Ureter (tissue), 1 donor: ENCODE measurements at regions not wholly inside any gene's neighbourhood (a gene's known extent, or its start where the extent isn't known, plus 50 kb on each side); places are given as distances from the start of the nearest gene placed in this dataset.
"Not testable (repeated sequence)": the region's sequence is repeated elsewhere in the genome, so short reads cannot be mapped to it uniquely, and the experiment has no call there.

Source experiments
- DNase-seq: peaks from one replicate; pipeline ENCODE4 v3.0.0-alpha.2; 2020; ENCODE audit warnings: low spot score
- donor health status: DM: yes; HTN: yes; CAD: no.

DNA sequence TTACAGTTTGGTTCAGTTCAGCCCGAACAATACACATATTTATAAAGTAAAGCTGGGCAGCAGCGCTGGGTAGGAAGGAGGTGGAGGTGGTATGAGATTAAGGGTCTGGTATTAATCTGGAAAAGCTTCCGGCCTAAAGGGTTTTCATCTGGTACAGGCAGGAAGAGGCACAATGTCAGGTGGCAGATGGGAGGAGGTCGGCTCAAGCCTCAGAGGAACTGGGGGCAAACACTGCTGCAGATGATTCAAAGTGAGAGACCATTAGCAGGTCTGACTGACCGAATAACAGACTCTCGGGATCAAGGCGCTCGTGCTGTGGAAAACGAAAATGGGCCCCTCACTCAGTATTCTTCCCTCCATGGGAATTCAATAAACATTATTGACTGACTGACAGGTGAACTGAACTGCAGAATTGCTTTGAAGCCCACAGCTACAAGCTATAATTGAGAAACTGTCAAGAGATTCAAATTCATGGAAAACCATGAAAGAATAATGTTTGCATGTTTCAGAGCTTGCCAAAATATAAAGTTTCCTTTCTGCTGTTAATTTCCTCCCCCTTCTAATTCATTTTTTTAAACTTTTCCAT is 75.3 kb downstream of the TMEM167A start:
- DNase-seq, result no peak

DNA sequence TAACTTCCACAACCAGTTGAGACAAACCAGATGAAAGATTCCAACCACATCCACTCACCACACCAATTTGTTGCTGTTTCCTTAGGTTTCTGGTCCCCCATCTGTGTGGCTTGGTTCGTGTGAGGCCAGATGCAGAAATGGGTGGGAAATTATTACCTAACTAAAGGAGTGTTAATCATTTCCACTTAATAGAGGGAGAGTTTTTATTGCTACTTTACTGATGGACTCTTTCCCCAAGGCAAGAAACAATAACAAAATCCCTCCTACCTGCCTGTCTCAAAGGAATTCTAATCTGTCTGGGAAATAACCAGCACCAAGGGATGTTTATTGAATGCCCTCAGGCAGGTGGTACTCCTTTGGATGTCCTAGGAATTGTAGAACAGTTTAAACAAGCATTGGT is 76.3 kb downstream of the TMEM167A start:
- DNase-seq, result no peak

DNA sequence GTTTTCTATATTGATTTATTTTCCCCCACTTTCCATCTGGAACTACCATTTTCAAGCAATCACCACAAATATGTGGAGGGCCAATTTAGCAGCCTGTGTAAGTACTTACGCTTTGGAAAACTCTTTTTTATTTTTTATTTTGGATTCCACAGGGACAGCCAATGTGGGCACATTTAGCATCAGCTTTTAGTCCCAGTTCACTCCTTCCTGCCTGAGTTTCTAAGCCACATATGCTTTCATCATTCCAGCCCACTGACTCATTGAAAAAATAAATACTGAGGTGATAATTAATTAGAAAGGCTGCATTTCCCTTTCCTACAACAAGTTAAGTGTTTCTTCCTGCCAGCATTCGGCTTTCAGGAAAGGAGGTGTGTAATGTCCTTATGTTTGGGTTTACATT is 76.8 kb downstream of the TMEM167A start:
- no peak for DNase-seq

DNA sequence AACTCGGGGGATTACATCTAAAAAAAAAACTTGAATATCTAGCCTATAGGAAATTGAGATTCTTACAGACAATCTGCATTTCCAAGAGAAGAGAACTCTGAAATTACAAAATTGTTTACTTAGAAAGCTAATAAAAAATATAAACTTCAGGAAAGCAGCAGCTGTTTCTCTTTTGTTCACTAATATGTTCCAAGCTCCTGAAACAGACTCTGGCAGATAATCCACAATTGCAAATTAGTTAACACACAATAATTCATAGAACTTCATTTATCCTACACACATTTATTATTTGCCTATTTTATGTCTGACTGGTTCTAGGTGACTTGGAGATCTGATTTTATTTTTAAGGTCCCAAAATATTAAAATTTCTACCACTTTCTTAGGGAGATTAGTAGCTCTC is 83.8 kb downstream of the TMEM167A start:
- no peak for DNase-seq

DNA sequence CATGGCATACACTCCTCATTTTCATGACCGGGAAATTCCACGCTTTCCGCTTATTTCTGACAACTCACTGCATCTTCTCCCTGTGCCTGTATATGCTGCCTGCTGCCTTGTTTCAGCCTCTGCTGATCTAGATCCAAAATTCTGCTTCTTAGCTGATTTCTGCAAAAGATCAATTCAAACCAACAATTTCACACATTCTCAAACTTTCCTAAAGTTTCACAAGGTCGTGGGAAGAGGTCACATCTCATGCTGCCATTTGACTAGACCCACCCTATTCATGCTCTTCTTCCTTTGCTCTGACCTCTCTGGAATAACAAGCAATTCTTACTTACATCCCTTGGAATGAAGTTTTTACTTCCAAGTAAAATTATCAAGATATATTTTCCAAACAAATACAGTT is 84.5 kb downstream of the TMEM167A start:
- DNase-seq, result no peak

DNA sequence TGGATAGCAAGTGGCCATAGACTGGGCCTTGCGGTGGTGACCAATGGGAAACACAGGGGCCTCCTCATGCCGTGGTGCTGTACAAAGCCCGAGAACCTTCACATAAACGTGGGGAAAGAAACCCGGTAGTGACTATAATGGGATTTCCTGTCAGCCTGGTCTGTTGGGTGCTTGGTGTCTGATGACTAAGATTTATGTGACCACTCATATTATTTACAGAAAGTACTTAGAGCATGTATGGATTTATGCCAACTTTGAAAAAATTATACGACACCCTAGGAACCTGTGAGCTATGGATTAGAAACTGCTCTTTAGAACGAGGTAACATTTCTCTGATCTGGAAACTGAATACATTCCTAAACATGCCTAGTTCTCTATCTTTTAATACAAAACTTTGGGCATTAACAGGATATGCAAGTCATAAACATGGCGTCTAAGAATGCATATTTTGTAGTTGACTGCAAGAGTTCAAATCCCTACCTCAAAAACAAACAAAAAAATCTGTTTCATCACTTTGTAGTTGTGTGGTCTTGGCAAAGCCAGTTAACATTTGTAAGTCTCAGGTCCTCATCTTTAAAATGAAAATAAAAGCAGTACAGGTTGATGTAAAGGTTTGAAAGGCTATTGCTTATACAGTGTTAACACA is 85.4 kb downstream of the TMEM167A start:
- no peak for DNase-seq

DNA sequence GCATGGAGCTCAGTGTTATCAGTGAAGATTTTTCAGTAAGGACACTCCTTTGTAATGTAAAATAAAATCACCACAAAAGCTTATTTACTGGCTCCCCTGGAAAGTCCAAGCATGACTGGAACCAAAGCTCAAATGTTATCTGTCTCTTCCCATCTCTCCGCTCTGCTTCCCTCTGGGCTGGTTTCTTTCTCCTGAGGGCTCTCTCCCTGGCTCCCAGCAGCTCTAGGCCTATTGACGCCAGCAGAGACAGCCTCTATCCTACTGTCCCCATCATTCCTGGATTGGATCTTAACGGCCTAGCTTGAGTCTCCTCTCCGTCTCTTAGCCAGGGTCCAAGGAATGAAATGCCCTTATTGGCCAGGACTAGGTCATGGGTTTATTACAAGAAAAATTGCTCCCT is 86.1 kb downstream of the TMEM167A start:
- no peak for DNase-seq

DNA sequence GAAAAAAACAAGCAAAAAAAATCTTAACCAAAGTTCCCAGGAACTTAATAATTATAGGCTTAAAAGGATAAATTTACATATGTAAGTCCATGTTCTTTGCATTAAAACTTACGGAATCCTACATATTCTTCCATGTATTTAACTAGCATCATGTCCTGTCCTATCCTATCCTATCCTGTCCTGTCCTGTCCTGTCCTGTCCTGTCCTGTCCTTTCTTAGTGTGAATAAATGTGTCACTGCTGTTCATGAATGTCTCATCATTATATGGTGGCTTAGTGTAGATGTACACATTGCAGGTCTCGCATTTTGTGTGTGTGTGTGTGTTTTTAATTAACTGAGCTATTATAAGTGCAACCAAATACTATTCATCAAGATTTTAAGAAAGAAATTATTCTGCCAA is 90.0 kb downstream of the TMEM167A start:
- DNase-seq, result no peak

DNA sequence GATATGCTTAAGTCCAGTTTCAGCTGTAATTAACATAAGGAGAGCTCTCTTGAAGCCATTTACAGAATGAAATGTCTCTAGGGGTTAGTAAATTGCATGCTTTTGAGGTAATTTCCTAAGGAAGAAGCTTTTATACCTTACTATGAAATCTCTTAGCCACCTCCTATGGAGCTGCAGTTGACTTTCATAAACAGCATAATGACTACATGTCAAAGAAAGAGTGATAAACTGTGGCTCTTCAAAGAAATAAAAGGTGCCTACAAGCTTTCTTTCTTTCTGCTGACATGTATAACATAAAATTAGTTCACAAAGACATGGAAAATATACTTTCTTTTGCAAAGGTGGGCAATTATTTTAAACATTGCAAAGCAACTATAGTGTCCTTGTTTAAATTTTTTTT is 90.8 kb downstream of the TMEM167A start:
- DNase-seq, result no peak

DNA sequence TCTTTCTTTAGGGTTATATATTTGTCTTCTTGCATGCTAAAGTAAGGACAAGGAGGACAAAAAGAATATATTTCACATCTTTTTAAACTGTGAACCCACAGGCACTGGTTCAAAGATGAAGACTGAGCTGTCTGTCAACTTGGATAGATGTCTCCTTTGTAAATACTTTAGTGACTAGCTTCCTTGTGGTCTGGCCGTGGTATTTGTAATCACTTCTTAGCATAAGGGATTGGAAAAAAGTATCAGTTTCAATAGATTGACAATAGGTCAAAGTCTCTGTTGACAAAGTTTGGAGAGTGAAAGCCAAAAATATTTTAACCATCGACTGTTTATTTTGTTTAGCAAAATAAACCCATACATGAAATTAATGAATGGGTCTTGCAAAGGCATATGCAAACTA is 91.4 kb downstream of the TMEM167A start:
- DNase-seq, result no peak

DNA sequence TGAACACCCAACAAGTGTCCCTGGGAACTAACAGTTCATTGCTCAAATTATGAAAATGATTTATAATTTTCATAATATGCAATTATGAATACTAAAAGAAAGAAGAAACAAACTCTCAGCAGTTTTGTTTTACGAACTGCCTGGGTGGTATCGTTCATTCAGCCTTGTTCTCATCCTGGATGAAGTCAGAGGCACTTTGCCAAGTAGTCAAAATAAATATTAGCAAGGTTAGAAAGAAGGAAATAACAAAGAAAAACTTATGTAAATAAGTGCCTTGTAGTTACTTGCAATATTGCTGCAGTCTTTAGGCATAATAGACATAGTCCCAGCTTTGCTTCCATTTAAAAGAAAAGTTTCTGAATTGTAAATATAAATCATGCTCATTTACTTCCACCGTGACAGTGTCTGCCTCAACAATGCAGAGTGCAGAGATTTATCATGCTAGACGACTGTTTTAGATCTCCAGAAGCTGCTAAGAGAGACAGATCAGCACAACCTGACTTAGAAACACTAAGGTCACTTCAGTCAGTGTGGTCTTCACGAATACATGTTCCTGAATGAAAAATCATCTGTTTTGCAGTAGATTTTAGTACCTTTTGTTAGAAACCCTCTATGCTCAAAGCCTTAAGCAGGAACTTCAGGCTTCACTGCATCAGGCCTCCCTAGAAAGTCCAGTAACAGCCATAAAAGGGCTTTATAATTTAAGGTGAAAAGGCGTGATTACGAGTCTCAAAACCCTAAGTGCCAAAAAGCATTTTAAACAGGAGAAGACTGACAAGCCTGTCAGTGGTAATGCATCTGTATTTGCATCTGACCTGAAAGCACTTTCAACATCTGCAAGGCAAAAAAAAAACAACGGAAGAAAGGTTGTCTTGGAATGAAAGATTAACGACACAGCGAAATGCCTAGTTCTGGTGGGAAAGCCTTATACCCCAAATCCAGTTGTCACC is 92.1 kb downstream of the TMEM167A start:
- DNase-seq, result no peak

DNA sequence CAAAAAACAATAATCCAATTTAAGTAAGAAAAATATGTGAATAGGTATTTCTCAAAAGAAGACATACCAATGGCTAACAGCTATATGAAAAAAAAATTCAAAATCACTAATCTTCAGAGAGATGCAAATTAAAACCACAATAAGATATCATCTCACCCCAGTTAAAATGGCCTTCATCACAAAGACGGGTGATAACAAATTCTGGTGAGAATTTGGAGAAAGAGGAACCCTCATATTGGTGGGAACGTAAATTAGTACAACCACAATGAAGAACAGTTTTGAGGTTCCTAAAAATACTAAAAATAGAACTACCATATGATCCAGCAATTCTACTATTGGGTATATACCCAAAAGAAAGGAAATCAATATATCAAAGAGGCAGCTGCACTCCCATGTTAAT is 94.3 kb downstream of the TMEM167A start:
- no peak for DNase-seq

DNA sequence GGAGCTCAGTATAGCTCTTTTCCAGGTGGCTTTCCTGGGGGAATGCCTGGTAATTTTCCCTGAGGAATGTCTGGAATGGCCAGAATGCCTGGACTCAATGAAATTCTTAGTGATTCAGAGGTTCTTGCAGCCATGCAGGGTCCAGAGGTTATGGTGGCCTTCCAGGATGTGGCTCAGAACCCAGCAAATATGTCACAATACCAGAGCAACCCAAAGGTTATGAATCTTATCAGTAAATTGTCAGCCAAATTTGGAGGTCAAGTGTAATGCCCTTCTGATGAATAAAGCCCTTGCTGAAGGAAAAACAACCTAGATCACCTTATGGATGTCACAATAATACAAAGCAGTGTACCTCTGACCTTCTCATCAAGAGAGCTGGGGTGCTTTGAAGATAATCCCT is 100.3 kb downstream of the TMEM167A start:
- DNase-seq, result not testable (repeated sequence)

DNA sequence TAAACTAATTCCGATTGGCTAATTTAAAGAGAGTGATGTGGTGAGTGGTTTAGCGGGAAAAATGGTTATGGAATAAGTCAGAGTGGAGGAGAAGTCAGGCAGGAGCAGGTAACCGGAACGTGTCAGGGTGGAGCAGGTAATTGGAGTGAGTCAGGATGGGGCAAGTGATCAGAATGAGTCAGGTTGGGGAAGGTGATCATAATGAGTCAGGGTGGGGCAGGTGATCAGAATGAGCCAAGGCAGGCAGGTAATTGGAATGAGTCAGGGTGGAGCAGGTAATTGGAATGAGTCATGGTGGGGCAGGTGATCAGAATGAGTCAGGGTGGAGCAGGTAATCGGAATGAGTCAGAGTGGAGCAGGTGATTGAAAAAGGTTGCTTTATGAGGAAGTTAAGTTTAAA is 101.4 kb downstream of the TMEM167A start:
- DNase-seq, result no peak

DNA sequence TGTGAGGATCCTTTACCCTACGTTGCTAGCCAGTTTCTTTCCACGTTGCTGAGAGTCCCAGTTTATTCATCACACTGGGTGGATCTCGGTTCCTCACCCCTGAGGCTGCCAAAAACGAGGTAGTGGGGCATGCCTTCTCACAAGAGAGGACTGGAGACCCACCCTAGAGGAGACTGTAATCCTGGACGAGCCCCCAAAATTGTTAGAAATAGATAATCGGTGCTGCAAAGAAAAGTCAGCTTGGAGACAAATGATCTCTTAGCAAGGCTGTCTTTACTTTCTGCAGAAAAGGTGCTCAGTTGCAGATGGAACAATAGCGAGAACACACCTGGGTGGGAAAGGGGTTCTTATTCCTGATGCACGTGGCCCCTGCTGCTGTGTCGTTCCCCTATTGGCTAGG is 101.8 kb downstream of the TMEM167A start:
- DNase-seq, result no peak

DNA sequence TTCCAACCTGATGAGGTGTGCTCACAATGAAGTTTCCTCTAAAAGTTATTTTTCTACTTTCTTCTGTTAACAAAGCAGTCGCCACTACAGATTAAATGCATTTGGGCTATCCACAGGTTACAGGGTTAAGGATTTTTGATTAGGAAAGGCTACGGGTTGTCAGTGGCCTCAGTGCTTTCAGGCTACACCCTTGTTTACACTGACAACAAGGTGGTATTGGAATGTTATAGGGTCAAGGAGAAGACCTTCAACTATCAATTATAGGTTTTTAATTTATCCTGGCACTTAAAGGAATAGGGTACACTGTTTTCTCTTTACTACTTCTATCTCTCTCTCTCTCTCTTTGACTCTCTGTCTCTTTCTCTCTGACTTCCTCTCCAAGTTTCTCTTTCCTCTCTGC is 102.8 kb downstream of the TMEM167A start:
- DNase-seq, result not testable (repeated sequence)

DNA sequence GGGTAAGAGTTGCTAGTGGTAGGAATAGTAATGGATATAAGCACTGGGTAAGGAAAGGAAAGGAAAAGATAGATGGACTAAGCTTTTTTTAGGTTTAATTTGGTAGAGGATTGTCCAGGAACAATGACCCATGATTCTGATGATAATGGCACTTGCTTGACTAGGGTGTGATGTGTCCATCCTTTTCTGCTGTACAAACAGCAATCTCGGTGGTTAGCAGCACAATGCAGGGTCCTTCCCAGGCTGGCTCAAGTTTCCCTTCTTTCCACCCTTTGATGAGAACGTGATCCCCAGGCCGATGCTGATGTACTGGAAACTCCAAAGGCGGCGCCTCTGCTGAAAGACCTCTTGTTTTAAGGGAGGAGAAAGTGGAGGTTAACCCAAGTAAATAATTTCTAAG is 105.3 kb downstream of the TMEM167A start:
- no peak for DNase-seq

DNA sequence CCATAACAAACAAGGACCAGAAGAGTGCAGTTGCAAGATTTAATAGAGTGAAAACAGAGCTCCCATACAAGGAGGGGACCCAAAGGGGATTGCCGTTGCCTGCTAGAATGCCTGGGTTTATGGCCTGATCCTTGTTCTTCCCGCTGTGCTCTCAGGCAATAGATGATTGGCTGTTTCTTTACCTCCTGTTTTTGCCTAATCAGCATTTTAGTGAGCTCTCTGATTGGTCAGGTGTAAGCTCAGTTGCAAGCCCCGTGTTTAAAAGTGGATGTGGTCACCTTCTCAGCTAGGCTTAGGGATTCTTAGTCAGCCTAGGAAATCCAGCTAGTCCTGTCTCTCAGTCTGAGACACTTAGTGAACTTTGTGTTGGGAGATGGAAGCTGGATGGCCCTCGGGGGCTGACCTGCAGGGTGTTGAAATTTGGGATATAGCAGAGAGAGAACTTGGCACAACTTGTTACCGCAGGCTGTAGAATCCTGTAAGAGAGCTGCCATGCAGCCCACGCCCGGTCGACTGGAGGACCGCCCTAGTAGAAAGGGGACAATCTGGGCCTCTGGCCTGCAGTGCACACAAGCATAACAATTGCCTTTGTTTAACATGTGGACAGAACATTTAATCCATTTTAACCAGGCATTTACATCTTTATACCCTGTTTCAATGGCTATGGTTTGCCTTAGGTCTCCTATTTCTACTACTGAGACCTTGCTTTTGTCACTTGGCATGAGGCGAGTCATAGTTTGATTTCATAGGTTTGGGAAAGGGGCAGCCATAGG is 106.0 kb downstream of the TMEM167A start:
- DNase-seq, result not testable (repeated sequence)

DNA sequence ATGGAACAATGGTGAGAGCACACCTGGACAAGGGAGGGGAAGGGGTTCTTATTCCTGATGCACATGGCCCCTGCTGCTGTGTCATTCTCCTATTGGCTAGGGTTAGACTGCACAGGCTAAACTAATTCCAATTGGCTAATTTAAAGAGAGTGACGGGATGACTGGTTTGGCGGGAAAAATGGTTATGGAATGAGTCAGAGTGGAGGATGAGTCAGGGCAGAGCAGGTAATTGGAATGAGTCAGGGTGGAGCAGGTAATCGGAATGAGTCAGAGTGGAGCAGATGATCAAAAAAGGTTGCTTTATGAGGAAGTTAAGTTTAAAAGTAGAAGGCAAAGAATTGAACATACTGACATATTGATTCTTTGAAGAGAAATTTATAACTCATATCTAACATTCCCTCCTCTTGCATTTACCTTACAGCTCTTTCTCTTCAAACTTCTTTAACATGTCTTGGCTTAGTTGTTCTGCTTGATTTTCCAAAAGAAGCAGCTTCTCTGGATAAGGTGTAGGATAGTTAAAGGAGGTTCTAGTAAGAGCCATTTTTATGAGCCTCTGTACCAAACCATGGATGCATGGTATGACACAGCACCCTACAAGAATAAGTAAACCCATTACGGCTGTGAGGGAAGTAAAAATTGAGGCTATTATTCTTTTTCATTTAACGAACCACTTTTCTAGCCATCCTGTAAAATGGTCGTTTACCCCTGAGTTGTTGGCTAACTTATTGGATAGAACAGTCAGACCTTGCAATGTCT is 107.8 kb downstream of the TMEM167A start:
- not testable (repeated sequence) for DNase-seq

DNA sequence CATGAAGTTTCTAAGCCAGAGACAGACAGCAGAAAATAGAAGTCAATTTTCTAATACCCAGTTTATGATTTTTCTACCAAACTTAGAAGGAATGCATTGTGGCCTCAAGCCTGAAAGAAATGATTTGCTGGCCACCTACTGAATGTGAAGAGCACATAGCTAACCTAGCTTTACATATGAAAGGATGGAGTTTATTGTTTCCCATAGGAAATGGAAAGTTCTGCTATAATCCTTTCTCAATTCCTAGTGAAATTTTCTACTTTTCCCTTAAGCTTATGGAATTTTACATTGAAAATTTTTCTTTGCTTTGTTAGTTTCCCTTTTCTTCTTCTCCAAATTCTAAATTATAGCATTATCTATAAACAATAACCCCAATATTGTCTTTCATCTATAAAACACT is 110.1 kb downstream of the TMEM167A start:
- no peak for DNase-seq

DNA sequence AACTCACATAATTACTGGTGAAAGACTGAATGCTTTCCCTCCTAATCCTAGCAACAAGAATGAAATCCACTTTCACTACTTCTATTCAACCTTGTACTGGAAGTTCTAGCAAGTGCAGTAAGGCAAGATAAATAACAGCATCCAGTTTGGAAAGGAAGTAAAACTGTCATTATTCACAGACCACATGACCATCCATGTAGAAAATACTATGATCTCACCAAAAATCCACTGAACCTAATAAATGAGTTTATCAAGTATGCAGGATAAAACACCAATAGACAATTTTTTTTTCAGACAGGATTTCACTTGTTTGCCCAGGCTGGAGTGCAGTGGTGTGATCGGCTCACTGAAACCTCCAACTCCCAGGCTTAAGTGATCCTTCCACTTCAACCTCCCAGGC is 117.7 kb downstream of the TMEM167A start:
- DNase-seq, result no peak
